Kidney (tissue), 13 donors: ENCODE measurements at regions not wholly inside any gene's neighbourhood (a gene's known extent, or its start where the extent isn't known, plus 50 kb on each side); places are given as distances from the start of the nearest gene placed in this dataset.

ENCODE experiments used
- DNase-seq, 5 donors: peaks; one replicate each; pipeline ENCODE4 v3.0.0-alpha.2; 2013 to 2020
- FAIRE-seq: peaks from 2 replicates; lab custom pipeline; 2012; peaks lifted over from hg19 to GRCh38; lab: Jason Lieb, UNC
- H3K27ac ChIP-seq, 2 donors: one replicate each; pipeline ENCODE4 v1.7.0; 2013; ENCODE audit warnings: low read depth in 2 of 2, low read length in 2 of 2, inconsistent platforms in 1 of 2
- H3K27me3 ChIP-seq: one replicate; pipeline ENCODE4 v1.7.1; 2013; ENCODE audit warnings: low read length, inconsistent platforms; ENCODE audit not compliant: control insufficient read depth, insufficient read depth
- H3K36me3 ChIP-seq, 3 donors: one replicate each; pipeline versions ENCODE4 v1.7.0 to v1.7.1; 2013; ENCODE audit warnings: low read length in 3 of 3, control low read depth in 1 of 3, inconsistent platforms in 1 of 3; ENCODE audit not compliant: insufficient read depth in 3 of 3, control insufficient read depth in 2 of 3
- H3K4me1 ChIP-seq, 3 donors: one replicate each; pipeline versions ENCODE4 v1.7.0 to v1.7.1; 2013; ENCODE audit warnings: low read length in 3 of 3, inconsistent platforms in 1 of 3, low read depth in 1 of 3; ENCODE audit not compliant: control insufficient read depth in 2 of 3, insufficient read depth in 2 of 3
- H3K4me3 ChIP-seq, 3 donors: one replicate each; pipeline versions ENCODE4 v1.7.0 to v1.8.1; 2013; ENCODE audit warnings: low read length in 3 of 3, control low read depth in 1 of 3, inconsistent platforms in 1 of 3
- H3K9ac ChIP-seq, 3 donors: one replicate each; pipeline versions ENCODE4 v1.7.0 to v1.7.1; 2013; ENCODE audit warnings: low read length in 3 of 3, control low read depth in 1 of 3, inconsistent platforms in 1 of 3
- H3K9me3 ChIP-seq, 3 donors: one replicate each; pipeline versions ENCODE4 v1.7.0 to v1.7.1; 2013; ENCODE audit warnings: low read length in 3 of 3, control low read depth in 1 of 3, inconsistent platforms in 1 of 3; ENCODE audit not compliant: control insufficient read depth in 2 of 3, insufficient read depth in 1 of 3
- CTCF ChIP-seq: IDR thresholded peaks from 3 replicates; pipeline ENCODE4 v1.5.1; 2012; ENCODE audit warnings: mild to moderate bottlenecking, moderate library complexity, borderline replicate concordance; ENCODE audit not compliant: insufficient read depth; ENCODE audit errors: extremely low read depth
- intact Hi-C: fragments of 100-400 bp; cut with DNase I; formaldehyde crosslinking; loops from one replicate; pipeline ENCODE4 v1.11.1; 2022
- donor health status: control.
- donor health status: control.
- donor health status: control.
- donor health status: control.
- donor health status: control.
- donor health status: DM: yes; HTN: yes; CAD: no.
- donor health status: Normal renal cell carcinoma (clear cell type).

GRCh38 chr20:4427940-4428586 is 179.0 kb upstream of the ADRA1D start:
- TF ChIP-seq CTCF = no peak
- Histone ChIP-seq H3K27me3 (no peaks in the 10 kb centered on the region), H3K4me3 (no peak overlapping the region), H3K9ac (no peak overlapping the region), H3K4me1 (no peaks in the 10 kb centered on the region), H3K36me3 (no peaks in the 10 kb centered on the region), H3K27ac (no peak overlapping the region), H3K9me3 (no peaks in the 10 kb centered on the region)
- FAIRE-seq = no peak
- intact Hi-C loops = no loop called here
- no peak for DNase-seq

GRCh38 chr20:4418141-4418540 is 169.1 kb upstream of the ADRA1D start:
- Histone ChIP-seq H3K27me3 (no peaks in the 10 kb centered on the region), H3K4me3 (no peak overlapping the region), H3K9me3 (no peaks in the 10 kb centered on the region), H3K27ac (no peak overlapping the region), H3K9ac (no peak overlapping the region), H3K36me3 (no peaks in the 10 kb centered on the region), H3K4me1 (no peaks in the 10 kb centered on the region)
- TF ChIP-seq CTCF = no peak
- FAIRE-seq = no peak
- DNase-seq = no peak
- intact Hi-C loops = no loop called here

- DNase-seq = no peak
- intact Hi-C loops = no loop called here
- FAIRE-seq = no peak
These were observed 166.2 kb upstream of the ADRA1D start for GRCh38 chr20:4415281-4415680.

More at GRCh38 chr20:4415281-4415680, 166.2 kb upstream of the ADRA1D start:
- Histone ChIP-seq H3K9ac (no peak overlapping the region), H3K9me3 (no peaks in the 10 kb centered on the region), H3K36me3 (no peaks in the 10 kb centered on the region), H3K27ac (no peak overlapping the region), H3K27me3 (no peaks in the 10 kb centered on the region), H3K4me1 (no peaks in the 10 kb centered on the region), H3K4me3 (no peak overlapping the region)
- no peak for TF ChIP-seq CTCF
